Fibroblast of upper back skin (primary cell): ENCODE measurements at regions not wholly inside any gene's neighbourhood (a gene's known extent, or its start where the extent isn't known, plus 50 kb on each side); places are given as distances from the start of the nearest gene placed in this dataset.

Experiments used
- DNase-seq: peaks from one replicate; pipeline ENCODE4 v3.0.0-alpha.2; 2013

DNA sequence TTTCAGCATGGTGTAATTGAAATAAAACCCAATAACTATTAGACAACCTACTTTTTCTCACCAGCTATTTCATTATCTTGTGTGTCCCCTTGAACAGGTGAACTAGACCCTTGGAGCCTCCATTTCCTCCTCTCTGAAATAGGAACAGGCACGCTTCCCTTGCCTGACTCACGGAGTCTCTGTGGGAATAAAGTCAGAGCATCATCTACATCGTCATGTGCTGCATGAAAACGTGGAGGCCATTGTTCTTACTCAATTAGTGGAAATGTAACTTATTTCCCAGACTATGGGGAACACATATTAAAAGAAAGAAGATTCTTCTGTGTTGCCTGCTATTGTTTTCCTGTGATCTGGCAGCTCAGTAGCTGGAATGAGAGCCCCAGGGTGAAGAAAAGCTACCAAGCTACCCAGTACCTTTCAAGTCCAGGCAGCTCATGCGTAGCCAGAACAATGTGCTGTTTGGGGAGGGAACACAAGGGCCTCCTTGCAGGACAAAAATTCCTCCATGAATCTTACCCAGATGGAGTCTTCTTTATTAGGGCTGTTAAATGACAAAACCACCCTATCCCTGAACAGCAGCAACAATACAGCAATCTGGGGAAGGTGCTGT, 59.8 kb downstream of the SOX11 start:
- DNase-seq, result no peak

DNA sequence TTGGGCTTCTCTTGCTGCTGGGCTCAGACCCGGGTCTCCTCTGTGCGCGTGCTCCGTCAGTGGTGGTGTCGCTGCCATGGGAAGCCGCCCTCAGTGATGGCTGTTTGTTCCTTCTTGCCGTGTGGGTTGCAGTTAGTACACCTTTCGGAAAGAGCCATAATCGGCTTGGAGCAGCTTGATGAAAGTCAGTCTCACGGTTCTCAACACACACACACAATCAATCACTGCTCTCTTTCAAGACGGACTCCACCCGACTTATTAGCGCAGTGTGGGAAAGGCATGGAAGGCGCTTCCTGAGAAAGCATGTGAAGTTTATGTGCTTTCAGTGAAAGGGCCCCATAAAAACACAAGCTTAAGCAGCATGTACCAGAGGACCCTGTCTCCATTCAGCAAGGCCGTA, 64.1 kb downstream of the SOX11 start:
- no peak for DNase-seq

DNA sequence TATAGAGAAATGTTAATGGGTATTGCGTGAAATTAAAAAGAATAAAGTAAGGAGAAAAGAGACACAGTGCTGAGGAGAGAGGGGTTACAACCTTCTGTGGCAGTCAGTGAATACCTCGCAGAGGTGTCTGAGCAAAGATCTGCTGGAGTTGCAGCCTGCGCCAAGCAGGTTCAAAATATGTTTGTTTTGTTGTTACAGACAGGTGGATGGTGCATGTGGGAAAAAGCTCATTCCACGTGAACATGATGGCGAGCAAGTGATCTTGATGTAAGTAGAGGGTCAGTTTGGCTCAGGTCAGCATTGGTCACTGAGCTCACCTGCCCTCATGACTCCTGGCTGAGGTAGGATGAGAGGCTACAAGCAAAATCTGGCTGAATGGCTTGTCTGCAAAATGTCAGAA, 66.2 kb downstream of the SOX11 start:
- no peak for DNase-seq

DNA sequence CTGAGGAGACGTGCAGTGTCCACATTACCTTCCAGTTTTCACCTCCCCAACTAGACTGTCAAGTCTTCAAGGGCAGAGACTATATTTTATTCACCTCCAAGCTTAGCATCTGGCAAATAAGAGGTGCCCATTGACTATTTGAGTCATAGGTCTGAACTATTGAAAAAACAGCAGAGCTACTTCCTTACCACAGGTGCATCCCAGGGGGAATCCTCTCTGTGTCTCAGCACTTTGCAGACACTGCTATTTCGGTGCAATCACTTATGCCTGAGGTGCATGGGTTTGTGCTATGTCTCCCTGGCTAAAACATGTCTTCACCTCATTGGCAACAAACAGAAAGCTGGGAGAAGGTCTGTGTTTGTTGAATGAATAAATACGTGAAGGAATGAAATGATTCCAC, 67.8 kb downstream of the SOX11 start:
- DNase-seq, result no peak

DNA sequence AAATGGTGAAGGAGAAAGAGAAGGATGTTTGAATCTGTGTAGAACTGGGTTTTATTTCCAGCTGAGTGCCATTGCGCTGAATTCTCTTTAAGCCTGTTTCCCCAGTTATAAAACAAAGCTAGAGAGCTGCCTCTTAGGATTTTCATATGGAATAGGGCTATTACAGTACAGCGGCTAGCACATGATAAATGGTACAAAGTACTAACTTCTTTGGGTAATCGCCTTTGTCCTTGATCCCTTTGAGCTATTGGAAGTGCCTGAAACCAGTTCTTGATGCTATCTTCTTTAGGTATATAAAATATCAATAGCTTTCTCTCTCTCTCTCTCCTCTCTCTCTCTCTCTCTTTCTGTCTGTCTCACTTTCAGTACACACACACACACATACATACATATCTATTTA, 71.3 kb downstream of the SOX11 start:
- no peak for DNase-seq

DNA sequence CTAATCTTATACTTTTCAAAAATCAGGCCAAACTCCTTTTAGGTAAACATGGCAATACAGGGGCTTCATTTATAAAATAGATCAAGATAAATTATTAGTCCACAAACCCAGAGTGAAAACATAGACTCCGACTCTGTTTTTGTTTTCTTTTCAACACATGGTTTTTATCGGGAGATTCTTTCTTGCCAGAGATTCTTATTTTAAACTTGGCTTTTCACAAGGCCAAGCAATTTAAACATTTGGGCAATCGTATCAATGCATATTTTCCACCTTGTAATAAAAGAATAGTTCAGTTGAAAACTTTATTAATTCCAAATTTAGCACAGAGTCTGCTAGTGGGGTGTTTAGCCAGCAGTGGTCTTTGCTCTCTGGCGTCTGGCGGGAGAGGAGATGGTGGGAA, 71.9 kb downstream of the SOX11 start:
- DNase-seq, result no peak

DNA sequence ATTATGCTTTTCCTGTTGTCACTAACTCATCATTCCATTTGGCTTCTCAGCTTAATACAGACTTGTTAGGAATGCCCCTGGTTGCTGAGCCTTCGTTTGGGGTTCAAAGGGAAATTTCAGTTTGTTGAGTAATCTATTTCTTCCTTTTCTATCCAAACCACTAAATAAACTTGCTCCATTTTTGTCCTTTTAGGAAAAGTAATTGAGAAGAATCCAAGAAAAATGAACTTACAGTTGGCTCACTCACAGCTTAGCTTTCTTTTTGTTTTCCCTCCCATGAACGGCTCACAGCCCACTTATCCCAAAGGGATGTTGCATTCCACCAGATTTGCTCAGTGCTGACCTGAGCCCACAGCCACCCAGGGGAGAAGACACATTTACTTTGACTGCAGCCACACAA, 73.9 kb downstream of the SOX11 start:
- peak; percentile 99 for DNase-seq

DNA sequence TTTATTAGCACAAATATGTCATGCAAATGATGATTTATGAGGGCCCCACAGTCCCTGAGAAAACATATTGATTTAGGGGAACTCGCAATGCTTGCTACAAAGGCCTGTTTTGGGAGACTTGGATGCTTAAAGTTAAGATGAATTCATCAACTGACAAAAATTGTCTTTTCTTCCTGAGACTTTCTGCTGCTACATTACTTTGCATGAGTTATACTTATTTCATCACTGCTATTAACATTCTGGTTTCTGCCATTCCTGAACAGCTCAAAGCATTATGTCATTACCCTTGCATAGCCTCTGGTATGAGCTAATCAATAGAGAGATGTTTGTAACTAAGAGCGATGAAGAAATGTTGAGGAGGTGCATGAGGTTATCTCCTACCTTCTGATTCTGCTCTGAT, 74.4 kb downstream of the SOX11 start:
- DNase-seq, result no peak

DNA sequence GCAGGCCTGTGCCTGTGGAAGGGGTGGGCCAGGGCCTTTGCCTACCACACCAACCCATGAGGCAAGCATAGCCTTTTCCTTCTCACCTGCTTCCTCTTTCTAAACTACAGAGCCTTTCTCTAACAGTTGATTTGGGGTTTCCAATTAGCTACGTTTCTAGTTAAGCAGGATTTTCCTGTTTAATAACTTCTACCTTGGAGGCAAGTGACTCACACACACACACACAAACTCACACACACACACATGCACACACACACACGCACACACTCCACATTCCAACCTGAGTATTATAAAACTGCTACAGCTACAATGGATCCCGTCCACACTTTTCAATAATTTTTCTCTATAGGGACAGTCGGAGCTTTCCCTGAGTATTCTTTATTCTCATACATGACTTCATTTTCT, 84.9 kb downstream of the SOX11 start:
- DNase-seq, result peak; percentile 58

DNA sequence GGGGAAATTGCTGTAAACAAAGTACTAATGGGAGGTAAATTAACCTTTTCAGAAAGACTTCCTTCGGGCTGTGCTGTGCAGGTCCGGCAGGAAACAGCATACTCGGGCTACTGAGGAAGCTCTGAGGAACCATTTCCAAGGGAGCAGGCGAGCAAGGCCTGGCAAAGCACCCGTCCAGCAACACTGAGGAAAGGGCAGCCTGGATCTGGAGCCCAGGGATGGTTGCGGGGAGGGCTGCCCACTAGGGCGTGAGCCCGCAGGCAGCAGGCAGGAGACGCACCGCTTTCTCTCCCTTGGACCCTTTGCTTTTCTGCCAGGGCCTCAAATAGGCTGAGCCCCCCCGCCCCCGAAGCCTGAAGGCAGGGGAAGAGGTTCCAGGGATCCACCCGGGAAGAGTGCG, 89.5 kb downstream of the SOX11 start:
- no peak for DNase-seq

DNA sequence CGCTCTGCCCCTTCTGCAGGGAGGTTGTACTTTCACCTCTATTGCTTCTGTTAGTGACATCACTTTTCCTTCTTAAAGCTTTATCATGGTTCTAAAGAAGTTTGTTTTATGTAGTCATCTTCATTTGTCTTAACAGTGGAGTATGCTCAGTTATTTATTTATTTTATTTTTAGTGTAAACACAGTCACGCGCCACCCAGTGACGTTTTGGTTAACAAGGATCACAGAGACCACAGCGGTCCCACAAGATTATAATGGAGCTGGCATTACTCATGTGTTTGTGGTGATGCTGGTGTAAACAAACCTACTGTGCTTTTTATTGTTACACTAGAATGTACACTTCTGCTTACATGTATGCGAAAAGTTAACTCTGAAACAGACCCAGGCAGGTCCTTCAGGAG, 89.9 kb downstream of the SOX11 start:
- no peak for DNase-seq

DNA sequence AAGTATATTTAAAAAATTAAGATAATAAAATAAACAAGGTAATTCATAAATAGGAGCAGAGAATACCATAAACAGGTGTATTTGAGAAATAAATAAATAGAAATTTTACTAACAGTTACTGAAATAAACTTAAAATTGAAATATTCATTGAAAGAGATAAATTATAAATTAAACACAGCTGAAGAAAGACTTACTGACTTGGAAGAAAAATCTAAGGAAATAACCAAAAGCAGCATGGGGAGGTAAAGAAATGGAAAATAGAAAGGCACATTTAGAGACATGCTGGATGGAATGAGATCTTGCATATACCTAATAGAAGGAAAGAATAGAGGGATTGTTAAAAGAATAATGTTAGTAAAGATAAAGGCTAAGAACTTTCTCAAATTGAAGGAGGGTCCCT, 96.3 kb downstream of the SOX11 start:
- DNase-seq, result no peak

DNA sequence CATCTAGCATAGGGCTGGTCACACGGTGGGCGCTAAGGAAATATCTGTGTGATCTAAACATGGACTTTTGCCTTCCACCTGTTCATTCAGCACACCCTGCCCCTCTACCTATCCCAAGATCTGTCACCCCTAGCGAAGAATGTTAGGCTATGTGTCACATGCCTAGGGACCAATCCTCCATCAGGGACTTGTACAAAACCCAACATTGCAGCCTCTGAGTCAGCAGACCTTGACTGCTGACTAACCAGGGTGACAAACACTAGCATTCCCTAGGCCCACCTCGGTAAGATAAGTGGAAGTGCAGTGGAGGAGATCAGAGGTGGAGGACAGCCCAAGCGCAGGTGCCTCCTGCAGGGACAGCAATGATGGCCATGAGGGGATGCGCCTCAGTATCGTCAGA, 99.2 kb downstream of the SOX11 start:
- DNase-seq, result peak; percentile 2

DNA sequence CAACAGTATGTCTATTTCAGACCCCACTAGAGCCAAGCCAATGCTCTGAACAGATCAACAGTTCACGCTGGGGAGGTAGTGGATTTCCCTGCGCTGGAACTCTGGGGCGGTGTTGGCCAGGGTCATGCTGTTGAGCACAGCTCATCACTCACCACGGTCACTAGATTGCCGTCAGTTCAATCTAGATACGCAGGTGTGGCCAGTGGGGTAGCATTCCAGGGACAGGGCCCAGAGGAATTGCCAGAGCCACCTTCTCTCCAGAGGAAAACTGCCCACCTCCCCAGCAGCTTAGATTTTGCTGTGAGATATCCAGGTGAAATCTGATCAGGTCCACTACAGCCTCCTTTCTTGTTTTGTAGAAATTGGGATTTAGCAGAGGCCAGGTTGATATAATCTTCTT, 101.8 kb downstream of the SOX11 start:
- DNase-seq, result no peak

DNA sequence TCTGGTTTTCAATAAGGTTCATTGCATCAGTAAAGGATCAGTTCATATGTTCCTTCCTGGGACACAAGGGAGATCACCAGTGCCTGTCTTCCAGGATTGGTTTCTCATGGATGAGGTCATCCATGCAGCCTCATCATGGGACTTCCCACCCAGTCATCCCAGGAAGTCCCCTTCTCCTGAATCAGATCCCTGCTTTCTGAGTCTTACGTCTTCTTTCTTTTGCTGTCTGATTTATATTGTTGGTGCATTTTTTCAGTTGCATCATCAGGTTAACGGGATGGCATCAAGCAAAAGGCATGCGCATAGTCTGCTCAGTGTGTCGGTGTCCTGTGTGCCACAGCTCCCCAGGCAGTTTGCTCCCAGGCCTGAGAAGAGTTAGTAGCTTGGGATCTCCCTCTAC, 105.9 kb downstream of the SOX11 start:
- DNase-seq, result peak; percentile 71

DNA sequence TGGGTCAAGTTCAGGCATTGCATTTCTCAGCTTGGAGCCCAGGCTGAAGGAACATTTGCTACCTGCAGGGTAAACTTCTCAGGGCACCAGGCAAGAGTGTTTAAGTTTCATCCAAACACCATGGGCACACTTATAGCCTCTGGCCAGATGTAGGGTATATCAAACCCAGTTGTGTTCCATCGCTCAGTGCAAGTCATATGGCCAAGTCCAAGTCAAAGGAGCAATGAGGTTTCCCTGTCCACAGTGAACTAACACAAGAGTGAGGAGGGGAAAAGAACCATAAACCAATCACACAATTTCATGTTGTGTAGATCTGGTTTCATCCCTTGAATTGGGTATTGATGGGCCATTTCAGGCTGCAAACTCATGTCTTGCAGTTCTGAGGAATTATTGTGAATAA, 107.2 kb downstream of the SOX11 start:
- no peak for DNase-seq

DNA sequence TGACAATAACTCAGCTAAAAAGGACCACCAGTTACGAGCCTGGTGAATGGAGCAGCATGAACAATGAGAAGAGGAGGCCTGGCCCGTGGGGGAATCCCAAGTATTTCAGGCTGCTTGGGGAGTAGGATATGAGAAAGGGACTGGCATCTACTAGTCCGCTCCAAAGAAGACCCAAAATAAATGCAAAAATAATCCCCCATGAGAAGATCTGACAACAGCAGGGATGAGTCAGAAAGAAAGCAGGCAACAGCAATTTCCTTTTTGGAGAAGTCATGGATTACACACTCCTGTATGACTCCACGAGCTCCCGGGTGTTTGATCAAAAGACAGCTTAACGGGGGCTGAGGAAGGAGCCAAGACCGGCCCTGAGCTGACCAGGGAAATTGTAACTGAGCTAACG, 111.4 kb downstream of the SOX11 start:
- DNase-seq, result peak; percentile 90

DNA sequence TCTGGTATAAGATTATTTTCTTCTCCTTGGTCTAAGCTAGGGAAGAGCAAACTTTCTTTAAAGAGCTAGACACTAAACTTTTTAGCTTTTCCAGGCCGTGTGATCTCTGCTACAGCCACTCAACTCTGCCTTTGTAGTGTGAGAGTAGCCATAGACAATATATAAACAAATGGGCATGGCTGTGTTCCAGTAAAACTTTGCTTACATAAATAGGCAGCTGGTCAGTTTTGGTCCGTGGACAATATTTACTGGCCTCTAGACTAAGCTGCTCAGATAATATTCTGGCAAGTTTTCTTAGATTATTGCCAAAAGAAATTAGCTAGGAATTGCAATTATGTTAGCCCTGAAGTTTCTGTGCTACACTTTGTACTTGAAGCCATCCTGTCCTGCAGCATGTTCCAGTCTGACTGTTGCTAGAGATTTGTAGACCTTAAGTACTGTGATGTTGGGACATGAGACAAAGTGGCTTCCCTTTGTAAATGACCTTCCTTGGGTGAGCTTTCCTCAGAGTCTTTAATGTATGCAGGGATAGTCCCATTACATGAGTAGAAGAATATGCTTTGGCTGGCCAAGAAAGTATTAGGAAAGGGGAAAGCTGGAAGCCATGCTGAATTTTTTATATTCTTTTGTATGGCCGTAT, 126.9 kb downstream of the SOX11 start:
- no peak for DNase-seq

DNA sequence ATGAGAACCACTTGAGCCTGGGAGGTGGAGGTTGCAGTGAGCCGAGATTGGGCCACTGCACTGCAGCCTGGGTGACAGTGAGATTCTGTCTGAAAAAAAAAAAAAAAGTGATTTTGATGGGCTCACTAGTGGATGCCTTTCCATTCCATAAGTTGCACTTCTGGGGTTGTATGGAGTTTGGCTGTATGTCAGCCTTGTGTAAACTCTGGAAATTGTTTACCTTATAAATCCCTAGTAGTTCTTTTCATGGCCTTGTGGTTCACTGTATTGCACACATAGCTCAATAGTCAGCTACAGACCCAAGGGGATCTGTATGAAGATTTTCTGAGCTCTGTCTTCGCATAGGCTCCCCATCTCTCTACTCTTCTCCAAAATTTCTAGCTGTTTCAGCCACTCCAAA, 131.9 kb downstream of the SOX11 start:
- DNase-seq, result no peak

DNA sequence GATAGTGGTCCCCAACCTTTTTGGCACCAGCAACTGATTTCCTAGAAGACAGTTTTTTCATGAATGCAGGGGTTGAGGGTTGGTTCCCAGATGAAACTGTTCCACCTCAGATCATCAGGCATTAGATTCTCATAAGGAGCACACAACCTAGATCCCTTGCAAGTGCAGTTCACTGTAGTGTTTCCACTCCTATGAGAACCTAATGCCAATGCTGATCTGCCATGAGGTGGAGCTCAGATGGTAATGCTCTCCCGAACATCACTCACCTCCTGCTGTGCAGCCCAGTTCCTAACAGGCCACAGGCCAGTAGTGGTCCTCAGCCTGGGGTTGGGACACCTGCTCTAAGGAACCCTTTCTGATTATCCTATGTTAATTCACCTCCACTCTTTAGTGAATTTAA, 133.5 kb downstream of the SOX11 start:
- DNase-seq, result no peak

DNA sequence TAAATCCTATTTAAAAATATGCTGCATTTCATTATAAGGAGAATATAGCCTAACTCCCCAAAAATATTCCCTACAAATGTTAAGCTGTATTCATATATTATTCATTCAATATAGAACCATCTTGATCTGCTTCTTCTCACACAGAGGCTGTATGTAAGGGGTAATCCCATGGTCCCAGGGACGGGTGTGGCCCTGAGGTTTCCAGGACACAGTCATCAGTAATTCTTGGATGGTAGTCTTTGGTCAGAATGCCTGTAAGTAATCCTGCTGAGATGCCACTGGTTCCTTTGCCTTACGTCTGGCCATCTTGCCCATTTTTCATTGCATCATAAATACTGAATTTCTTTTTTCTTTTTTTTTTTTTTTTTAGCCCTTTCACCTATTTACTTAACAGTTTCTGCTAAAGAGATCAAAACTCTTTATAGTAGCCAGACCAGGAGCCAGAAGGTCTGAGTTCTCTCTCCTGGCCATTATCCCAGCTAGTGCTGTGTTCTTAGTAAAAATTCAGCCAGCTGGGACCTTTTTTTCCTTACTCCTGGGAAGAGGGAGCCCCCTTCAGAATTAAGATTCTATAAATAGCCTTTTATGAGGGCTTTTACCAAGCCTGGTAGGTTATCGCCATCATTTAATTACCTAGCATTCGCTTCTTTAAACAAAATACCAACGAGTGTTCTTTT, 134.9 kb downstream of the SOX11 start:
- DNase-seq, result no peak

DNA sequence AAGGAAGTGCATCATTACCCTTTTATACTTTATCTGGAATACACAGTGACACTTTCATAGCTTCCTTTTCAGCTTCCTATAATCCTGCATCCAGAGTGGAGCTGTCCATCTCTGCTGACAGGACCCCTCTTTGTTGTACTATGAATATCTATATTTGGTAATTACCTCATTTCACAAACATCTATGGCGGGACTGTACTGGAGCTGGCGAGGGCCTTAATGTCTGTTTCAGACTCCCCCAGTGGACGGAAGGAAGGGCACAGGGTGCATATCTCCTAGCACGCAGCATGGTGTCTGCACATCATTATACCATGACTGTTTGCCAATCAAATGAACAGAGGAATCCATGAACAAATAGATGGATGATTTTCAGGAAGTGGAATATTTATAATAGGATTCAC, 142.3 kb downstream of the SOX11 start:
- no peak for DNase-seq

DNA sequence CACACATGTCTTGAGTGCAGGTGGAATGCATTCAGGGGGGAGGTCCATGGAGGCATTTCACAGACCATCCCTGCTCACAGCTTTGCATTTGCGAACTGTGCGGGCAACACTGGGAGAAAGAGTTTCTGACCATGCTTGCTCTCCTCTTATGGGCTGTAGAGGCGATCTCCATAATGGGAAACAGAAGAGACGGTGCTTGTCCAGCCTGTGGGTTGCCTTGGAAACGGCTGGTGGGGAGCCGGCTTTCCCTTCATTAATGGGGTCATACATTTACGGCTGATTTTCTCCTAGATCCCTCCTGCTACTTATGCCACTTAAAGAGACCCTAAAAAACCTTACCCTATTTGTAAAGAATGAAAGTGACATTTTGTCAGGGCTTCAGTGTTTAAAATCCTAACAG, 147.4 kb downstream of the SOX11 start:
- DNase-seq, result no peak

DNA sequence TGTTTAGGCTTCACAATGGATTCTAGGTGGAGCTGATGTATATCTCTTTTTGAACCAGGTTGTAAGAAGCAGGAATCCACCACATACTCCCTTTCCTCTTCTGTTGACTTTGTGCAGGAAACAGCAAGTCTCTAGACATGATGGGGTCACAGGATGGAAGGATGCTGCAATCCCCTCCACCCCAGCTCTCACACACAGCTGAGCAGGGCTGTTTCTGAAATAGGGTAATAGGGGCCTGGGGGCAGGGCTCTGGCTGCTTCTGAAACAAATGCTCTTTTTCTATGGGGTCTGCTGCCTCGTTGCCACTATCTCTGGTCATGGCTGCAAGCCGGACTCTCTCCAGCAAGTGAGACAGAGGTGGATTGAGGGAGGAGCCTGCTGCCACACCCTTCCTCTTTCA, 148.9 kb downstream of the SOX11 start:
- DNase-seq, result no peak

DNA sequence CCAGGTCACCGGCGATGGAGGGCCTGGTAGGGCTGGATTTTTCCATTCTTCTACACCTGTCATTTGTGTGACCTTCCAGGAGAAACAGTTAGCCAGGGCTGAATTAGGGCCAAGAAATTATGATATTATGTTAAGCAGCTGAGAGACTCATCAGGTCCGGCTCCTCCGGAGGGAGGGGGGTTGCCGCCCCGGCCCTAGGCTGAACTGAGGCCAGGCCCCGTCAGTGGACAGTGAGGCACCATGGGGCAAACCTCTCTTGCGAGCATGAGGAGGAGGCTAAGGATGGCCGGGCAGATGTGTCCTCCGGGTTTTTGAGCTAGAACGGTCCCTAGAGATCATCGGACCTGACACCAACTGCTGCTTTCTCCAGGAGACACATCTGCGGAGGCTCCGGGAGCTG, 150.1 kb downstream of the SOX11 start:
- DNase-seq, result no peak
